ENCODE measurements at regions not wholly inside any gene's neighbourhood (a gene's known extent, or its start where the extent isn't known, plus 50 kb on each side); places are given as distances from the start of the nearest gene placed in this dataset.

- no peak overlapping the region for H3K27ac Mint-ChIP-seq
- H3K36me3 Mint-ChIP-seq (ENCODE audit: low read depth): peaks cover 2% of the 10 kb centered on the region
- no peaks in the 10 kb centered on the region for H3K27me3 Mint-ChIP-seq
- no peaks in the 10 kb centered on the region for H3K9me3 ChIP-seq (ENCODE audit: control insufficient read depth, low read length, poor library complexity, severe bottlenecking)
- DNase-seq: no peak
- no peak overlapping the region for H3K4me3 Mint-ChIP-seq
- H3K4me1 Mint-ChIP-seq: peaks cover 3% of the 10 kb centered on the region
- no peak for ATAC-seq
Observed at GRCh38 chr1:217373761-217374701, 256.9 kb downstream of the GPATCH2 start.

GRCh38 chr1:217372049-217372970 lies 258.6 kb downstream of the GPATCH2 start:
- H3K9me3 ChIP-seq (ENCODE audit: control insufficient read depth, low read length, poor library complexity, severe bottlenecking): no peaks in the 10 kb centered on the region
- DNase-seq (no peak), ATAC-seq (no peak)
- Mint-ChIP-seq H3K4me3 (no peak overlapping the region), H3K27me3 (no peaks in the 10 kb centered on the region), H3K4me1 (peaks cover 3% of the 10 kb centered on the region), H3K27ac (no peak overlapping the region), H3K36me3 (ENCODE audit: low read depth) (peaks cover 2% of the 10 kb centered on the region)

GRCh38 chr1:217370757-217371156 lies 260.1 kb downstream of the GPATCH2 start:
- Mint-ChIP-seq H3K27me3 (no peaks in the 10 kb centered on the region), H3K4me1 (peaks cover 3% of the 10 kb centered on the region), H3K27ac (no peak overlapping the region), H3K36me3 (ENCODE audit: low read depth) (peaks cover 2% of the 10 kb centered on the region), H3K4me3 (no peak overlapping the region)
- no peaks in the 10 kb centered on the region for H3K9me3 ChIP-seq (ENCODE audit: control insufficient read depth, low read length, poor library complexity, severe bottlenecking)
- ATAC-seq (no peak), DNase-seq (no peak)

- no peaks in the 10 kb centered on the region for H3K9me3 ChIP-seq (ENCODE audit: control insufficient read depth, low read length, poor library complexity, severe bottlenecking)
- DNase-seq: no peak
- Mint-ChIP-seq H3K4me1 (peaks cover 3% of the 10 kb centered on the region), H3K27ac (no peak overlapping the region), H3K4me3 (no peak overlapping the region), H3K36me3 (ENCODE audit: low read depth) (peaks cover 2% of the 10 kb centered on the region), H3K27me3 (no peaks in the 10 kb centered on the region)
- ATAC-seq: no peak
Observed at GRCh38 chr1:217369996-217370551, 260.8 kb downstream of the GPATCH2 start.

- H3K27me3 Mint-ChIP-seq: no peaks in the 10 kb centered on the region
- no peak overlapping the region for H3K4me3 Mint-ChIP-seq
- no peaks in the 10 kb centered on the region for H3K9me3 ChIP-seq (ENCODE audit: control insufficient read depth, low read length, poor library complexity, severe bottlenecking)
- ATAC-seq: no peak
- peaks cover 2% of the 10 kb centered on the region for H3K36me3 Mint-ChIP-seq (ENCODE audit: low read depth)
- DNase-seq: no peak
- no peak overlapping the region for H3K27ac Mint-ChIP-seq
- peaks cover 3% of the 10 kb centered on the region for H3K4me1 Mint-ChIP-seq
Observed at GRCh38 chr1:217369271-217369981, 261.5 kb downstream of the GPATCH2 start.

GRCh38 chr1:217364220-217364619 lies 266.7 kb downstream of the GPATCH2 start:
- Mint-ChIP-seq H3K36me3 (ENCODE audit: low read depth) (no peaks in the 10 kb centered on the region), H3K27ac (no peak overlapping the region), H3K4me1 (no peaks in the 10 kb centered on the region), H3K4me3 (no peak overlapping the region), H3K27me3 (peaks cover 5% of the 10 kb centered on the region)
- ATAC-seq (no peak), DNase-seq (no peak)
- H3K9me3 ChIP-seq (ENCODE audit: control insufficient read depth, low read length, poor library complexity, severe bottlenecking): no peaks in the 10 kb centered on the region

- peaks cover 5% of the 10 kb centered on the region for H3K27me3 Mint-ChIP-seq
- no peaks in the 10 kb centered on the region for H3K9me3 ChIP-seq (ENCODE audit: control insufficient read depth, low read length, poor library complexity, severe bottlenecking)
- no peak overlapping the region for H3K27ac Mint-ChIP-seq
- H3K4me1 Mint-ChIP-seq: no peaks in the 10 kb centered on the region
- H3K4me3 Mint-ChIP-seq: no peak overlapping the region
- ATAC-seq (no peak), DNase-seq (no peak)
- H3K36me3 Mint-ChIP-seq (ENCODE audit: low read depth): no peaks in the 10 kb centered on the region
Observed at GRCh38 chr1:217363319-217363718, 267.6 kb downstream of the GPATCH2 start.

GRCh38 chr1:217360510-217360909 lies 270.4 kb downstream of the GPATCH2 start:
- Mint-ChIP-seq H3K27ac (no peak overlapping the region), H3K4me1 (no peaks in the 10 kb centered on the region), H3K4me3 (no peak overlapping the region), H3K36me3 (ENCODE audit: low read depth) (no peaks in the 10 kb centered on the region), H3K27me3 (peaks cover 5% of the 10 kb centered on the region)
- ATAC-seq (no peak), DNase-seq (no peak)
- no peaks in the 10 kb centered on the region for H3K9me3 ChIP-seq (ENCODE audit: control insufficient read depth, low read length, poor library complexity, severe bottlenecking)

GRCh38 chr1:217354895-217355294 lies 276.0 kb downstream of the GPATCH2 start:
- H3K4me3 Mint-ChIP-seq: no peak overlapping the region
- H3K4me1 Mint-ChIP-seq: no peaks in the 10 kb centered on the region
- ATAC-seq: no peak
- peaks cover 2% of the 10 kb centered on the region for H3K36me3 Mint-ChIP-seq (ENCODE audit: low read depth)
- no peaks in the 10 kb centered on the region for H3K27me3 Mint-ChIP-seq
- DNase-seq: no peak
- H3K27ac Mint-ChIP-seq: no peak overlapping the region
- H3K9me3 ChIP-seq (ENCODE audit: control insufficient read depth, low read length, poor library complexity, severe bottlenecking): no peaks in the 10 kb centered on the region

- Mint-ChIP-seq H3K4me3 (no peak overlapping the region), H3K27ac (no peak overlapping the region), H3K4me1 (no peaks in the 10 kb centered on the region), H3K27me3 (no peaks in the 10 kb centered on the region), H3K36me3 (ENCODE audit: low read depth) (peaks cover 2% of the 10 kb centered on the region)
- ATAC-seq: no peak
- no peak for DNase-seq
- H3K9me3 ChIP-seq (ENCODE audit: control insufficient read depth, low read length, poor library complexity, severe bottlenecking): no peaks in the 10 kb centered on the region
Observed at GRCh38 chr1:217348960-217349664, 281.8 kb downstream of the GPATCH2 start.

GRCh38 chr1:217344712-217345111 lies 286.2 kb downstream of the GPATCH2 start:
- Mint-ChIP-seq H3K27ac (no peak overlapping the region), H3K4me3 (no peak overlapping the region), H3K27me3 (no peaks in the 10 kb centered on the region), H3K36me3 (ENCODE audit: low read depth) (no peaks in the 10 kb centered on the region), H3K4me1 (no peaks in the 10 kb centered on the region)
- ATAC-seq: no peak
- no peak for DNase-seq
- no peaks in the 10 kb centered on the region for H3K9me3 ChIP-seq (ENCODE audit: control insufficient read depth, low read length, poor library complexity, severe bottlenecking)

- Mint-ChIP-seq H3K36me3 (ENCODE audit: low read depth) (no peaks in the 10 kb centered on the region), H3K27ac (no peak overlapping the region), H3K27me3 (no peaks in the 10 kb centered on the region), H3K4me1 (no peaks in the 10 kb centered on the region), H3K4me3 (no peak overlapping the region)
- no peaks in the 10 kb centered on the region for H3K9me3 ChIP-seq (ENCODE audit: control insufficient read depth, low read length, poor library complexity, severe bottlenecking)
- ATAC-seq (no peak), DNase-seq (no peak)
Observed at GRCh38 chr1:217343907-217344306, 287.0 kb downstream of the GPATCH2 start.
